ENCODE measurements at regions not wholly inside any gene's neighbourhood (a gene's known extent, or its start where the extent isn't known, plus 50 kb on each side); places are given as distances from the start of the nearest gene placed in this dataset.

DNA sequence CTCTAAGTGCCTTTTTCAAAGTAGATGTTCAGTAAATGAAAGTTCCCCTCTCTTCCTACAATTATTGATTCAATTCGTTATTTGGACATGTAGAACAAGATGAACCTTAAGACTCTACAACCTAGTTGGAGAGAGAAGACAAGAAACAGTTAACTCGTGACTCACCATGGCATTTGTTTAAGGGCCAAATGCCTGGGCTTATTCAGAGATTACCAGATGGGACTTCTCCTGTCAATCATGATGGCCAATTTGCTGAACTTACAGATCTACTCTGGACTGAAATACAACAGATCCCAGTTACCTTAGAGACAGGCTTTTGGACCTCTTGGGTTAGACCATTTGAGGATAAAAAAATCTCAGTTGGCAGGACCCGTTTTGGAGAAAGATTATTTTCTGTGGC lies 93.5 kb downstream of the C1orf94 start:
- H3K4me1 Mint-ChIP-seq (ENCODE audit: low read depth): no peaks in the 10 kb centered on the region

DNA sequence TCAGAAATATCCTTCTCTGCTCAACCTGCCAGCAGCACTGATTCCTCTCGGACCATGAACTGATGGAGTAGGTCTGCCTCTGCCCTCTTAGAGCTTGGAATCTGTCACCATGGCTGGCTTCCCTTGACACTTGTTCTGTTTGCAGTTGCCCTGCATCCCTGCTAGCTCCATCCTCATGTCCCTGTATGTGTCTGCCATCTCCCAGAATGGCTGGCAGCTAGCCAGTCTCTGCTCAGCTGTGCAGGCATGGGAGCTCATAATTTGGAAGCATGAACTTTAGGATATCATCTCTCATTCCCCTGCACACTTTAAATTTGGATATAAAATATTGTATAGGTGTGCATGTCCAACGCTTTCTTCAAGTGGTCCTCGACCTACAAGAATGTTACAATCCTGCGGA lies 95.4 kb downstream of the C1orf94 start:
- no peak overlapping the region for H3K4me3 Mint-ChIP-seq
- H3K9me3 Mint-ChIP-seq: no peaks in the 10 kb centered on the region
- no peak overlapping the region for H3K27ac Mint-ChIP-seq
- no peak for DNase-seq (ENCODE audit: low spot score)
- H3K4me1 Mint-ChIP-seq (ENCODE audit: low read depth): no peaks in the 10 kb centered on the region
- H3K36me3 Mint-ChIP-seq (ENCODE audit: low read depth): no peaks in the 10 kb centered on the region
- H3K27me3 Mint-ChIP-seq (ENCODE audit: low read depth): no peaks in the 10 kb centered on the region

More for the DNA sequence above, 93.5 kb downstream of the C1orf94 start:
- Mint-ChIP-seq H3K36me3 (ENCODE audit: low read depth) (no peaks in the 10 kb centered on the region), H3K4me3 (no peak overlapping the region), H3K9me3 (no peaks in the 10 kb centered on the region), H3K27ac (no peak overlapping the region), H3K27me3 (ENCODE audit: low read depth) (no peaks in the 10 kb centered on the region)
- DNase-seq (ENCODE audit: low spot score): no peak

DNA sequence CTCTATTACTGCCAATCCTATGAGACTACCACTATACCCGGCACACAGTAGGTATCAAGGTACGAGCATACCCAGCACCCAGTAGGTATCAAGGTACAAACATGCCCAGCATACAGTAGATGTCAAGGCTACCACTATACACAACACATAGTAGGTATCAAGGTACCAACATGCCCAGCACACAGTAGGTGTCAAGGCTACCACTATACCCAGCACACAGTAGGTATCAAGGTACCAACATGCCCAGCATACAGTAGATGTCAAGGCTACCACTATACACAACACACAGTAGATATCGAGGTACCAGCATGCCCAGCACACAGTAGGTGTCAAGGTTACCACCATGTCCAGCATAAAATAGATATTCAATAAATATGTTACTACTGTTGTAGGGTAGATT lies 98.4 kb downstream of the C1orf94 start:
- Mint-ChIP-seq H3K27me3 (ENCODE audit: low read depth) (no peaks in the 10 kb centered on the region), H3K4me1 (ENCODE audit: low read depth) (no peaks in the 10 kb centered on the region), H3K36me3 (ENCODE audit: low read depth) (no peaks in the 10 kb centered on the region), H3K27ac (no peak overlapping the region), H3K9me3 (no peaks in the 10 kb centered on the region), H3K4me3 (no peak overlapping the region)
- no peak for DNase-seq (ENCODE audit: low spot score)

DNA sequence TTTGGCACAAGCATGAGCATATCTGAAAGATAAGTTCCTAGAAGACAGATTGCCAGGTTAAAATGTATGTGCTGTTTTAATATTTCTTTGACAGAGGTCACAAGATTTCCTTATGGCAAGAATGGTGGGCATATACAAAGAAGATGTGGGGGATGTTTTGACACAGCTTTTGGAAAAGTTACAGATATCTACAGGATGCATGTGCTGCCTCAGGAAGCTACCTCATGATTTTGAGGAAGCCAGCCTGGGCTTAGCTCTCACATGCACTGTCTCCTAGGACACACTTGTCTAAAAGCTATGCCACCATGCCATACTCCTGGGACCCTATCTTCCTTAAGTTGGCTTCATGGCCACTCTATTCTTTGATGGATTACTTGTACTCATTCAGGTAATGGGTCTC lies 99.9 kb downstream of the C1orf94 start:
- Mint-ChIP-seq H3K4me3 (no peak overlapping the region), H3K9me3 (no peaks in the 10 kb centered on the region), H3K4me1 (ENCODE audit: low read depth) (no peaks in the 10 kb centered on the region), H3K27ac (no peak overlapping the region), H3K27me3 (ENCODE audit: low read depth) (no peaks in the 10 kb centered on the region), H3K36me3 (ENCODE audit: low read depth) (no peaks in the 10 kb centered on the region)
- DNase-seq (ENCODE audit: low spot score): no peak

- DNase-seq (ENCODE audit: low spot score): no peak
- H3K9me3 Mint-ChIP-seq: no peaks in the 10 kb centered on the region
- H3K4me1 Mint-ChIP-seq (ENCODE audit: low read depth): no peaks in the 10 kb centered on the region
- no peaks in the 10 kb centered on the region for H3K36me3 Mint-ChIP-seq (ENCODE audit: low read depth)
- no peak overlapping the region for H3K27ac Mint-ChIP-seq
- H3K4me3 Mint-ChIP-seq: no peak overlapping the region
- H3K27me3 Mint-ChIP-seq (ENCODE audit: low read depth): no peaks in the 10 kb centered on the region
Observed at GRCh38 chr1:34277150-34277549, 100.4 kb downstream of the C1orf94 start.

DNA sequence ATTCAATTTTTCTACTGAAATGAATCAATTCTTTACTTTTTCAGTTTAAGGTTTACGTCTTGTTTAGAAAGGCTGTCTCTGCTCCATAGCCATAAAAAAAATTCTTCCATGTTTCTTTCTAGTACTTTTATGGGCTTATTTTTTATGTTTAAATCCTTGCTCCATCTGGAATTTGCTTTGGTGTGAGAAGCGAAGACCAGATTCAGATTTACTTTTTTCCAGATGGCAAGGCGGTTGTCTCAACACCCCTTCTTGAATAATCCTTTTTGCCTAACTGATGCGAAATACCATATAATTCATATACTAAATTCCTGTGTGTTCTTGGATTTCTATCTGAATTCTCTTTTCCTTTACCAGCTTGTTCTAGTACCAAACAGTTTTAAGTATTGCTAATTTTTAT lies 101.5 kb downstream of the C1orf94 start:
- no peaks in the 10 kb centered on the region for H3K36me3 Mint-ChIP-seq (ENCODE audit: low read depth)
- H3K27me3 Mint-ChIP-seq (ENCODE audit: low read depth): no peaks in the 10 kb centered on the region
- H3K4me1 Mint-ChIP-seq (ENCODE audit: low read depth): no peaks in the 10 kb centered on the region
- no peak overlapping the region for H3K27ac Mint-ChIP-seq
- DNase-seq (ENCODE audit: low spot score): no peak
- H3K4me3 Mint-ChIP-seq: no peak overlapping the region
- H3K9me3 Mint-ChIP-seq: no peaks in the 10 kb centered on the region

DNA sequence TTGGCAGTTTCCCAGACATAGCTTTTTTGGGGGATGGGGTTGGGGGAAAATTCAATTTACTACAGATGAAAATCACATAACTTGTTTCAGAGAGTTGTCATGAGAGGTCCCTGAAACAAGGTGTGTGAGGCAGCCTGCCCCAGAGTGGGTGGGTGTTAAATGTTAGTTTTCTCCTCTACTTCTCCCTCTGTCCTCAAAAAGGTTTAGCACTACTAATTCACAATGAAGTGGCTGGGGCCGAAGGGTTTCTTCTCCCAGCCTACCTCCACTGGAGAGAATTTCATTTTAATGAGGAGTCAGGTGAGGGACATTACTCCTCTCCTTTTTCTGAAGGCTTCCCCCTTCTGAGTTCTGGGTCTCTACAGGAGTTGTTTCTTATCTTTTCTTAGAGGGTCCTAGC lies 103.3 kb downstream of the C1orf94 start:
- H3K9me3 Mint-ChIP-seq: no peaks in the 10 kb centered on the region
- no peak overlapping the region for H3K27ac Mint-ChIP-seq

DNA sequence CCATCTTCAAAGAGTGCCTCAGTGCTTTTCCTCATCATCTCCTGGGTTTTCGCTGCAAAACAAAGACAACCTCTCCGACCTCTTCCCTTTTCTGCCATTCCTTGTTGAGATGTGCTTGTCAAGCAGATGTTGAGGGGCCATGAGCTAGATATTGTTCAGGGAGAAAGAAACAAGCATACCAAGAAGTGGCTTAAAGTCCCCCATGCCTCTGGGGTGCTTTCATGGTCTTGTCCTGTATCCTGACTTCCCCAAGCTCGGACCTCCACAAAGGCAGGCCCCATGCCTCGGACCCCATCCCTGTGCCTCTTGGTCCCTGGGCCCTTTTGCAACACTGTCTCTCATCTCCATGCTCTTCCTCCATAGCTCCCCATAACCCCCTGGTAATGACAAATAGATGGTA lies 103.8 kb downstream of the C1orf94 start:
- no peaks in the 10 kb centered on the region for H3K9me3 Mint-ChIP-seq
- H3K4me1 Mint-ChIP-seq (ENCODE audit: low read depth): no peaks in the 10 kb centered on the region
- no peaks in the 10 kb centered on the region for H3K27me3 Mint-ChIP-seq (ENCODE audit: low read depth)
- H3K4me3 Mint-ChIP-seq: no peak overlapping the region
- H3K36me3 Mint-ChIP-seq (ENCODE audit: low read depth): no peaks in the 10 kb centered on the region
- no peak for DNase-seq (ENCODE audit: low spot score)
- H3K27ac Mint-ChIP-seq: no peak overlapping the region

More for the DNA sequence above, 103.3 kb downstream of the C1orf94 start:
- Mint-ChIP-seq H3K27me3 (ENCODE audit: low read depth) (no peaks in the 10 kb centered on the region), H3K4me1 (ENCODE audit: low read depth) (no peaks in the 10 kb centered on the region), H3K4me3 (no peak overlapping the region), H3K36me3 (ENCODE audit: low read depth) (no peaks in the 10 kb centered on the region)
- no peak for DNase-seq (ENCODE audit: low spot score)

DNA sequence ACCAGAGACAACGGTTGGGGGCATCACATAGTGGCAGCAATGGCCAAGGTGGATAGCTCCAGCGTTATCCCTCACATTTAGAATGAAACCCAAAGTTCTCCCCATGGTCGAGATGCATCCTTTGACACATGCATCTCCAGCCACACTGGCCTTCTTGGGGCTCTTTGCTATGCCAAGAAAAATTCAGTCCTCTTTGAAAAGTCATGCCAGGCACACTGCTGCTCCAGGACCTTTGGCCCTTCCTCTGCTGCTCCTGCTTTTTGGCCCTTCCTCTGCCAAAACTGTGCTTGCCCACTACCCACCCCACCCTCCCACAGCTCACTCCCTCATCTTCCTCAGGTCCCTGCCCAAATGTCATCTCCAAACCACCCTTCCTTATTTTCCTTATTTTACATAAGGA lies 106.4 kb downstream of the C1orf94 start:
- H3K27me3 Mint-ChIP-seq (ENCODE audit: low read depth): no peaks in the 10 kb centered on the region
- H3K4me1 Mint-ChIP-seq (ENCODE audit: low read depth): no peaks in the 10 kb centered on the region
- no peaks in the 10 kb centered on the region for H3K36me3 Mint-ChIP-seq (ENCODE audit: low read depth)
- H3K27ac Mint-ChIP-seq: no peak overlapping the region
- DNase-seq (ENCODE audit: low spot score): no peak
- no peak overlapping the region for H3K4me3 Mint-ChIP-seq
- no peaks in the 10 kb centered on the region for H3K9me3 Mint-ChIP-seq

DNA sequence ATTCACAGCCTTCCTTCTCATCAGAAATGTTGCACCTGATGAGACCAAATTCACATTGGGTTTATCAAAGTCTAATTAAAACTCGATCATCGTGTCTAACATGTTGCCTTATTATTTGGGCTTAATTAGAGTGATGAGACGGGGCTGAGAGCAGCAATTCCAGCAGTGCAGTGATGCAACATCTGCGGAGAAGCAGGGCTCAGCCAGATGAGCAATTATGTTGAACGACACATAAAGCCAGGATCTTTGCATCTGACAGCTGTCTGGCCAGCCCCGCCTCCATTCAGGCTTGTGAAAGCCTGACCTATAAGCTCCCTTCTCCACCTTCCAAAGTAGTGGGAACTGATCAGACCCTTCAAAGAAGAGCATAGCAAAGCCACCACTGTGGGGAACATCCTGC lies 109.8 kb downstream of the C1orf94 start:
- H3K27me3 Mint-ChIP-seq (ENCODE audit: low read depth): no peaks in the 10 kb centered on the region
- no peaks in the 10 kb centered on the region for H3K36me3 Mint-ChIP-seq (ENCODE audit: low read depth)
- DNase-seq (ENCODE audit: low spot score): no peak

GRCh38 chr1:34290831-34291230 lies 114.1 kb downstream of the C1orf94 start:
- DNase-seq (ENCODE audit: low spot score): no peak
- H3K4me1 Mint-ChIP-seq (ENCODE audit: low read depth): no peaks in the 10 kb centered on the region
- no peak overlapping the region for H3K4me3 Mint-ChIP-seq
- no peaks in the 10 kb centered on the region for H3K9me3 Mint-ChIP-seq
- no peaks in the 10 kb centered on the region for H3K36me3 Mint-ChIP-seq (ENCODE audit: low read depth)
- no peaks in the 10 kb centered on the region for H3K27me3 Mint-ChIP-seq (ENCODE audit: low read depth)
- no peak overlapping the region for H3K27ac Mint-ChIP-seq

More for the DNA sequence above, 109.8 kb downstream of the C1orf94 start:
- Mint-ChIP-seq H3K27ac (no peak overlapping the region), H3K4me1 (ENCODE audit: low read depth) (no peaks in the 10 kb centered on the region), H3K4me3 (no peak overlapping the region), H3K9me3 (no peaks in the 10 kb centered on the region)

DNA sequence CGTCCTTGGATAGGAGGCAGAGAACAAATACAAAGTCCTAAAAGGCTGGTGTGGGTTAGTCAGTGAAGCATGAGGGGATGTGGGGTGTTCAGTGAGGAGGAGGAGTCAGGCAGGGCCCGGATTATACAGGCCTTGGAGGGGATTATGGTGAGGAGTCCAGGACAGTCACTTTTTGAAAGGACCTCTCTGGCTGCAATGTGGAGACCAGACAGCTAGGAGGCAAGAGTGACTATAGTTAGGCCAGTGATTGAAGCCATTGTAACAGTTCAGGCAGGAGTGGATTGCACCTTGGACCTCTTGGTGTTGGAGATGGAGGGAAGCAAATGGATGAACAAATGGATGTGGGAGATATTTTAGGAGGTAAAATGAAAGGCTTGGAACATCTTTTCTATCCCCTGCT lies 115.8 kb downstream of the C1orf94 start:
- Mint-ChIP-seq H3K4me1 (ENCODE audit: low read depth) (no peaks in the 10 kb centered on the region), H3K36me3 (ENCODE audit: low read depth) (no peaks in the 10 kb centered on the region), H3K27me3 (ENCODE audit: low read depth) (no peaks in the 10 kb centered on the region), H3K9me3 (no peaks in the 10 kb centered on the region), H3K4me3 (no peak overlapping the region), H3K27ac (no peak overlapping the region)
- no peak for DNase-seq (ENCODE audit: low spot score)

DNA sequence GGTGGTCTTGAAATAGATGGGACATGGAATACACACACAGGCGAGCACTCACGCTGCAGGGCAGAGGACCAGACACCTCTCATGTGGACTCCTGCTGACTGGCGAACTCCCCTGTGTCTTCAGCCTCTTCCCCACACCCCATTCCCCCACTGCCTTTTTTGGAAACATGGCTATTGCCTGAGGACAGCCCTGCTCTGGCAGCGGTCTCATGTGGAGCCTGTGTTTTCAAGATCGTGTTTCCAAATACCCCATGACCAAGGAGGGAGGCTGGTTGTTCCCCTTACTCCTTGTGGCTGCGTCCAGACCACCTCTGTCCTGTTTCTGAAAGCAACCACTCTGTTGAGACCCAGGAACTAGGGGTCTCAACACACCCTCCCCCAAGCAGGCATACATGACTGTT lies 119.4 kb downstream of the C1orf94 start:
- Mint-ChIP-seq H3K4me3 (no peak overlapping the region), H3K9me3 (no peaks in the 10 kb centered on the region), H3K36me3 (ENCODE audit: low read depth) (no peaks in the 10 kb centered on the region), H3K4me1 (ENCODE audit: low read depth) (no peaks in the 10 kb centered on the region), H3K27me3 (ENCODE audit: low read depth) (no peaks in the 10 kb centered on the region), H3K27ac (no peak overlapping the region)
- no peak for DNase-seq (ENCODE audit: low spot score)

DNA sequence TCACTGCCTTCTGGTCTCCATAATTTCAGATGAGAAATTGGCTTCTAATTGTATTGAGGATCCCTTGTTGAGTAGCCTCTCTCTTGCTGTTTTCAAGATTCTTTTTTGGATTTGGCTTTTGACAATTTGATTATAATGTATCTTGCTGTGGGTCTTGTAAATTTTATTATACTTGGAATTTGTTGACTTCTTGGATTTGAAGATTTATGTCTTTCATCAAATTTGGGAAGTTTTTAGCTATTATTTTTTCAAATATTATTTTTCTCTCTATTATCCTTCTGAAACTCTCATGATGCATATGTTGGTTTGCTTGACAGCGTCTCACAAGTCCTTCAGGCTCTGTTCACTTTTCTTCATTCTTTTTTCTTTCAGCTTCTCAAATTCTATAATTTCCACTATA lies 126.1 kb downstream of the C1orf94 start:
- H3K36me3 Mint-ChIP-seq (ENCODE audit: low read depth): no peaks in the 10 kb centered on the region
- no peak overlapping the region for H3K27ac Mint-ChIP-seq
- no peaks in the 10 kb centered on the region for H3K4me1 Mint-ChIP-seq (ENCODE audit: low read depth)
- H3K9me3 Mint-ChIP-seq: peaks cover 5% of the 10 kb centered on the region
- H3K4me3 Mint-ChIP-seq: no peak overlapping the region
- no peak for DNase-seq (ENCODE audit: low spot score)
- H3K27me3 Mint-ChIP-seq (ENCODE audit: low read depth): no peaks in the 10 kb centered on the region

DNA sequence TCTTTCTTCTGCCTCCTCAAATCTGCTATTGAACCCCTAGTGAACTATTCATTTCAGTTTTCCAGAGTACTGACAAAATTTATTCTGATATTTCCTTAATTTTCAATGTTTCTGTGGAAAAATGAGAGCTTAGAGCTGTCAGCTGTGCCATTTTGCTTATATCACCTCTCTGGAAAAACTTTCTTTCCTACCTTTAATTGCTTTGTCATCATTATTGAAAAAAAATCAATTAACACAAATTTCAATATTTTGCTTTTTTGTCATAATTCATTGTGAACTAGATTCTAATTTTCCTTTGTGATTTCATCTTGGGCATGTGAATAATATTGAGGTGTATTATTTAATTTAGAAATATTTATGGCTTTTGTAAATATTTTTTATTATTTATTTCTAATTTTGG lies 126.5 kb downstream of the C1orf94 start:
- Mint-ChIP-seq H3K4me1 (ENCODE audit: low read depth) (no peaks in the 10 kb centered on the region), H3K27ac (no peak overlapping the region), H3K4me3 (no peak overlapping the region), H3K27me3 (ENCODE audit: low read depth) (no peaks in the 10 kb centered on the region), H3K36me3 (ENCODE audit: low read depth) (no peaks in the 10 kb centered on the region), H3K9me3 (peaks cover 5% of the 10 kb centered on the region)
- no peak for DNase-seq (ENCODE audit: low spot score)

Measured in T-helper 2 cell treated with Interferon-gamma antibody and Interleukin-4, amounts not matched to agents 5 μg/mL and 100 μg/mL, for 36 hours (primary cell).